Ascending aorta (tissue), 2 donors: ENCODE measurements at regions not wholly inside any gene's neighbourhood (a gene's known extent, or its start where the extent isn't known, plus 50 kb on each side); places are given as distances from the start of the nearest gene placed in this dataset.

Experiments used
- DNase-seq, 2 donors: peaks; one replicate each; pipeline ENCODE4 v3.0.0-alpha.2; 2019; ENCODE audit warnings: low spot score in 2 of 2
- H3K27ac ChIP-seq, 2 donors: fragments of 200-600 bp; sonication (generic); one replicate each; pipeline ENCODE4 v1.5.1; 2016 to 2017; ENCODE audit warnings: mild to moderate bottlenecking in 1 of 2
- H3K27me3 ChIP-seq: fragments of 200-600 bp; sonication (generic); one replicate; pipeline ENCODE4 v1.5.1; 2017
- H3K36me3 ChIP-seq, 2 donors: fragments of 200-600 bp; sonication (generic); one replicate each; pipeline ENCODE4 v1.5.1; 2016
- H3K4me1 ChIP-seq, 2 donors: fragments of 200-600 bp; sonication (generic); one replicate each; pipeline ENCODE4 v1.5.1; 2016 to 2017; ENCODE audit warnings: mild to moderate bottlenecking in 1 of 2
- H3K4me3 ChIP-seq, 2 donors: fragments of 200-600 bp; sonication (generic); one replicate each; pipeline ENCODE4 v1.5.1; 2016 to 2017; ENCODE audit warnings: mild to moderate bottlenecking in 1 of 2
- H3K9me3 ChIP-seq, 2 donors: fragments of 200-600 bp; sonication (generic); one replicate each; pipeline ENCODE4 v1.5.1; 2016
- CTCF ChIP-seq, 3 experiments: fragments of 200-600 bp in 2 of 3; fragments of 450-650 bp in 1 of 3; sonication (generic) in 2 of 3; IDR thresholded peaks; one replicate each; pipeline ENCODE4 v1.5.1; 2016 to 2019; ENCODE audit warnings: antibody characterized with exemption in 3 of 3, mild to moderate bottlenecking in 1 of 3, moderate library complexity in 1 of 3
- intact Hi-C: fragments of 100-400 bp; cut with DNase I; formaldehyde crosslinking; loops from one replicate; pipeline ENCODE4 v1.15.1; 2023

GRCh38 chr11:88398372-88398771, 60.8 kb upstream of the CTSC start:
- TF ChIP-seq CTCF (IDR thresholded peaks at IDR 0.05): no peak
- Histone ChIP-seq H3K9me3 (no peaks in the 10 kb centered on the region), H3K27me3 (no peaks in the 10 kb centered on the region), H3K36me3 (no peaks in the 10 kb centered on the region), H3K4me3 (no peak overlapping the region), H3K4me1 (peaks cover 0 to 3% of the 10 kb centered on the region in 2 donors), H3K27ac (no peak overlapping the region)
- DNase-seq: no peak
- intact Hi-C loops: no loop called here

GRCh38 chr11:88390254-88390653, 52.7 kb upstream of the CTSC start:
- H3K27ac ChIP-seq: no peak overlapping the region
- DNase-seq: no peak
- no peak overlapping the region for H3K4me3 ChIP-seq
- no peaks in the 10 kb centered on the region for H3K36me3 ChIP-seq
- no peaks in the 10 kb centered on the region for H3K4me1 ChIP-seq
- H3K27me3 ChIP-seq: no peaks in the 10 kb centered on the region
- intact Hi-C loops: no loop called here
- H3K9me3 ChIP-seq: no peaks in the 10 kb centered on the region
- no peak for TF ChIP-seq CTCF (IDR thresholded peaks at IDR 0.05)

- Histone ChIP-seq H3K36me3 (no peaks in the 10 kb centered on the region), H3K4me3 (no peak overlapping the region), H3K27me3 (no peaks in the 10 kb centered on the region), H3K27ac (no peak overlapping the region), H3K4me1 (no peaks in the 10 kb centered on the region), H3K9me3 (no peaks in the 10 kb centered on the region)
- intact Hi-C loops: no loop called here
- DNase-seq: no peak
- TF ChIP-seq CTCF (IDR thresholded peaks at IDR 0.05): no peak
Measured at GRCh38 chr11:88387957-88388356, 50.4 kb upstream of the CTSC start.
